Ovary (tissue), 3 donors: ENCODE measurements at regions not wholly inside any gene's neighbourhood (a gene's known extent, or its start where the extent isn't known, plus 50 kb on each side); places are given as distances from the start of the nearest gene placed in this dataset.

Experiments
- EP300 ChIP-seq: sonication (generic); formaldehyde crosslinking; IDR thresholded peaks from one replicate; pipeline ENCODE4 v1.6.1; 2017; ENCODE audit warnings: antibody characterized with exemption
- TF ChIP-seq, protein P1 (sequence below), 3 donors: fragments of 450-650 bp in 2 of 3; fragments of 200-600 bp in 1 of 3; IDR thresholded peaks; one replicate each; pipeline versions ENCODE4 v1.5.1 to v1.8.0; 2016 to 2022; ENCODE audit warnings: antibody characterized with exemption in 3 of 3, mild to moderate bottlenecking in 1 of 3
- donor health status: DM: no; HTN: no; CAD: no.

DNA sequence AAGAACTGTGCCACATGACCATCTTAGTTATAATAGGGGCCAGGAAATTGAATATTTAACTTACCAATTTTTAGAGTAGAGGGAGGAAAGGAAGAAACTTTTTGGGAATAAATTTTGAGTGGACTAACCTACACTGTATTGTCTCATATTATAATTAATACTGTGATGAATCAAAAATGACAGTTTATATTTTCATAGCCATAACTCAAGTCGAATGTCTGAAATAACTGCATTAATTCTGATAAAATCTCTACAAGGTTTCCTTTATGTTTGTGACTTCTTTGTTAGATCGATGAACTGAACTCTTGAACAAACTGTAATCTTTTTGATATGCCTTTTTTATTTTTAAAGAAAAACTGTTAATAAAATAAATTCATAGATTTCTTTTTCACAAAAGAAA lies 132.8 kb upstream of the DPH6 start:
- TF ChIP-seq, protein P1, sequence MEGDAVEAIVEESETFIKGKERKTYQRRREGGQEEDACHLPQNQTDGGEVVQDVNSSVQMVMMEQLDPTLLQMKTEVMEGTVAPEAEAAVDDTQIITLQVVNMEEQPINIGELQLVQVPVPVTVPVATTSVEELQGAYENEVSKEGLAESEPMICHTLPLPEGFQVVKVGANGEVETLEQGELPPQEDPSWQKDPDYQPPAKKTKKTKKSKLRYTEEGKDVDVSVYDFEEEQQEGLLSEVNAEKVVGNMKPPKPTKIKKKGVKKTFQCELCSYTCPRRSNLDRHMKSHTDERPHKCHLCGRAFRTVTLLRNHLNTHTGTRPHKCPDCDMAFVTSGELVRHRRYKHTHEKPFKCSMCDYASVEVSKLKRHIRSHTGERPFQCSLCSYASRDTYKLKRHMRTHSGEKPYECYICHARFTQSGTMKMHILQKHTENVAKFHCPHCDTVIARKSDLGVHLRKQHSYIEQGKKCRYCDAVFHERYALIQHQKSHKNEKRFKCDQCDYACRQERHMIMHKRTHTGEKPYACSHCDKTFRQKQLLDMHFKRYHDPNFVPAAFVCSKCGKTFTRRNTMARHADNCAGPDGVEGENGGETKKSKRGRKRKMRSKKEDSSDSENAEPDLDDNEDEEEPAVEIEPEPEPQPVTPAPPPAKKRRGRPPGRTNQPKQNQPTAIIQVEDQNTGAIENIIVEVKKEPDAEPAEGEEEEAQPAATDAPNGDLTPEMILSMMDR (IDR thresholded peaks at IDR 0.05), result no peak
- TF ChIP-seq EP300, result no peak
